HepG2 (cell line): ENCODE measurements at regions not wholly inside any gene's neighbourhood (a gene's known extent, or its start where the extent isn't known, plus 50 kb on each side); places are given as distances from the start of the nearest gene placed in this dataset.

Source experiments
- ATAC-seq: fragments of 200-7000 bp; cut with Tn5 transposase; 3 replicates; pipeline ENCODE4 v1.9.1; 2020; ENCODE audit warnings: mild to moderate bottlenecking, moderate library complexity
- BruUV-seq: library from RNA; stranded (reverse); fragments of 400-500 nt; replicated peaks from 2 replicates; lab custom pipeline; 2021; lab: Mats Ljungman, UMichigan
- CTCF ChIA-PET: fragments of 300-600 bp; formaldehyde crosslinking; extraction: SDS; loops from one replicate; lab custom pipeline; 2021; ENCODE audit warnings: low total read pairs, inconsistent platforms, low intra/inter-chr PET ratio; lab: Yijun Ruan, JAX
- POLR2A ChIA-PET: fragments of 350-600 bp; sonication (Branson Sonifier 250); formaldehyde crosslinking; loops from one replicate; lab custom pipeline; 2020; ENCODE audit warnings: antibody characterized with exemption, inconsistent platforms; lab: Yijun Ruan, JAX
- DNase-seq: peaks from one replicate; pipeline ENCODE4 v3.0.0-alpha.2; 2015; ENCODE audit warnings: low spot score
- FAIRE-seq: peaks from 3 replicates; lab custom pipeline; 2011; peaks lifted over from hg19 to GRCh38; lab: Jason Lieb, UNC
- H2AFZ ChIP-seq: one replicate; pipeline ENCODE4 v1.6.1; 2011; ENCODE audit warnings: low read length, inconsistent platforms
- H3K27ac ChIP-seq: fragments of 300-600 bp; 3 replicates; pipeline ENCODE4 v1.8.0; 2011; ENCODE audit warnings: mixed run types, mild to moderate bottlenecking, mixed read lengths, low read length, inconsistent platforms; ENCODE audit not compliant: insufficient read depth; ENCODE audit errors: extremely low read length
- H3K27me3 ChIP-seq, 2 experiments: fragments of 200-600 bp in 1 of 2; 2 replicates in 1 of 2; 3 replicates in 1 of 2; pipeline versions ENCODE4 v1.6.0 to v1.8.0; 2011; ENCODE audit warnings: low read length in 2 of 2, mild to moderate bottlenecking in 2 of 2, moderate library complexity in 2 of 2, inconsistent platforms in 1 of 2; ENCODE audit not compliant: insufficient read depth in 2 of 2, control insufficient read depth in 1 of 2
- H3K36me3 ChIP-seq, 2 experiments: fragments of 200-600 bp in 1 of 2; replicated peaks in 1 of 2; 2 replicates in 1 of 2; 3 replicates in 1 of 2; pipeline versions ENCODE4 v1.5.1 to v1.8.0; 2011; ENCODE audit warnings: low read length in 2 of 2, inconsistent platforms in 1 of 2; ENCODE audit not compliant: insufficient read depth in 2 of 2, control insufficient read depth in 1 of 2
- H3K4me1 ChIP-seq: 2 replicates; pipeline ENCODE4 v1.5.1; 2012; ENCODE audit warnings: low read length, inconsistent platforms; ENCODE audit not compliant: insufficient read depth
- H3K4me2 ChIP-seq: 2 replicates; pipeline ENCODE4 v1.6.0; 2011; ENCODE audit warnings: low read depth, low read length, inconsistent platforms
- H3K4me3 ChIP-seq, 3 experiments: fragments of 200-600 bp in 1 of 3; sonication (generic), shearing (Covaris generic) in 1 of 3; replicated peaks in 1 of 3; 2 replicates each; pipeline ENCODE4 v1.5.1; 2011 to 2016; ENCODE audit warnings: low read length in 3 of 3, inconsistent platforms in 2 of 3, low read depth in 2 of 3, mild to moderate bottlenecking in 2 of 3, control low read depth in 1 of 3, mixed read lengths in 1 of 3; ENCODE audit not compliant: insufficient read depth in 1 of 3
- H3K79me2 ChIP-seq: one replicate; pipeline ENCODE4 v1.6.1; 2011; ENCODE audit warnings: low read length, inconsistent platforms; ENCODE audit not compliant: insufficient read depth
- H3K9ac ChIP-seq: 2 replicates; pipeline ENCODE4 v1.6.0; 2011; ENCODE audit warnings: mild to moderate bottlenecking, low read depth, low read length, inconsistent platforms; ENCODE audit not compliant: insufficient read depth
- H3K9me3 ChIP-seq: 2 replicates; pipeline ENCODE4 v1.5.1; 2012; ENCODE audit warnings: mild to moderate bottlenecking, low read length
- H4K20me1 ChIP-seq: 2 replicates; pipeline ENCODE4 v1.6.0; 2011; ENCODE audit warnings: inconsistent platforms, mild to moderate bottlenecking, low read length, moderate library complexity; ENCODE audit not compliant: insufficient read depth
- ARID2 ChIP-seq: sonication (generic); formaldehyde crosslinking; IDR thresholded peaks from 2 replicates; pipeline ENCODE4 v1.8.1; 2022; ENCODE audit warnings: mild to moderate bottlenecking, missing genetic modification reagents, borderline replicate concordance
- FOXO1 ChIP-seq: sonication (generic); formaldehyde crosslinking; IDR thresholded peaks from 2 replicates; pipeline ENCODE4 v1.4.0; 2020; ENCODE audit warnings: missing genetic modification reagents
- MXI1 ChIP-seq: IDR thresholded peaks from 3 replicates; pipeline ENCODE4 v1.6.1; 2012; ENCODE audit warnings: low read depth, low read length, inconsistent platforms, borderline replicate concordance
- PAX8 ChIP-seq: sonication (generic); formaldehyde crosslinking; IDR thresholded peaks from 2 replicates; pipeline ENCODE4 v1.8.0; 2022; ENCODE audit warnings: mild to moderate bottlenecking, missing genetic modification reagents, borderline replicate concordance
- RXRB ChIP-seq: IDR thresholded peaks from 2 replicates; pipeline ENCODE4 v1.6.1; 2016; ENCODE audit warnings: borderline replicate concordance, missing genetic modification reagents, missing compliant biosample characterization
- TCF7L2 ChIP-seq: IDR thresholded peaks from 2 replicates; pipeline ENCODE4 v1.6.1; 2011; ENCODE audit warnings: mild to moderate bottlenecking, low read depth, low read length, moderate library complexity
- ZNF121 ChIP-seq: sonication (generic); formaldehyde crosslinking; IDR thresholded peaks from 2 replicates; pipeline ENCODE4 v1.5.0; 2020; ENCODE audit warnings: mild to moderate bottlenecking, missing genetic modification reagents
- ZNF230 ChIP-seq: sonication (generic); formaldehyde crosslinking; IDR thresholded peaks from 2 replicates; pipeline ENCODE4 v1.4.0; 2020; ENCODE audit warnings: mild to moderate bottlenecking, missing genetic modification reagents
- ZNF329 ChIP-seq: sonication (generic); formaldehyde crosslinking; IDR thresholded peaks from 2 replicates; pipeline ENCODE4 v1.9.0; 2021; ENCODE audit warnings: low read depth, mild to moderate bottlenecking, missing genetic modification reagents
- ZNF513 ChIP-seq: sonication (generic); formaldehyde crosslinking; conservative IDR thresholded peaks from 2 replicates; pipeline ENCODE4 v1.5.0; 2020; ENCODE audit warnings: missing genetic modification reagents
- ZNF572 ChIP-seq: sonication (generic); formaldehyde crosslinking; IDR thresholded peaks from 2 replicates; pipeline ENCODE4 v1.5.1; 2020; ENCODE audit warnings: mild to moderate bottlenecking, missing genetic modification reagents
- ZNF660 ChIP-seq: sonication (generic); formaldehyde crosslinking; IDR thresholded peaks from 2 replicates; pipeline ENCODE4 v1.5.1; 2020; ENCODE audit warnings: mild to moderate bottlenecking, low read depth, missing genetic modification reagents, borderline replicate concordance
- ZNF670 ChIP-seq: sonication (generic); formaldehyde crosslinking; IDR thresholded peaks from 2 replicates; pipeline ENCODE4 v1.8.0; 2022; ENCODE audit warnings: mild to moderate bottlenecking, missing genetic modification reagents, borderline replicate concordance
- ZNF713 ChIP-seq: sonication (generic); formaldehyde crosslinking; IDR thresholded peaks from 2 replicates; pipeline ENCODE4 v1.4.0; 2020; ENCODE audit warnings: mild to moderate bottlenecking, missing genetic modification reagents
- WGBS: methylation state at CpG from one replicate; pipeline ENCODE4 v1.1.6; 2017; ENCODE audit warnings: low lambda C conversion rate; 5-methylcytosine and 5-hydroxymethylcytosine counted together
- in situ Hi-C: cut with HindIII; loops from 2 replicates; pipeline ENCODE4 v1.10.0; 2017; ENCODE audit warnings: low pct_unique_long_range_greater_than_20kb; ENCODE audit not compliant: extremely low pct_ligation_motif_present
- intact Hi-C: fragments of 100-400 bp; cut with micrococcal nuclease; formaldehyde crosslinking; loops from one replicate; pipeline ENCODE4 v1.10.0; 2022; ENCODE audit not compliant: unreplicated experiment
- TF ChIP-seq, protein P1 (sequence below): sonication (generic); formaldehyde crosslinking; conservative IDR thresholded peaks from 2 replicates; pipeline ENCODE4 v1.4.0; 2020; ENCODE audit warnings: mild to moderate bottlenecking, missing genetic modification reagents, moderate library complexity

GRCh38 chr22:23007823-23008222 is 62.5 kb upstream of the GNAZ start:
- in situ Hi-C loops: no loop called here
- FAIRE-seq: no peak
- POLR2A ChIA-PET: no interaction called here

DNA sequence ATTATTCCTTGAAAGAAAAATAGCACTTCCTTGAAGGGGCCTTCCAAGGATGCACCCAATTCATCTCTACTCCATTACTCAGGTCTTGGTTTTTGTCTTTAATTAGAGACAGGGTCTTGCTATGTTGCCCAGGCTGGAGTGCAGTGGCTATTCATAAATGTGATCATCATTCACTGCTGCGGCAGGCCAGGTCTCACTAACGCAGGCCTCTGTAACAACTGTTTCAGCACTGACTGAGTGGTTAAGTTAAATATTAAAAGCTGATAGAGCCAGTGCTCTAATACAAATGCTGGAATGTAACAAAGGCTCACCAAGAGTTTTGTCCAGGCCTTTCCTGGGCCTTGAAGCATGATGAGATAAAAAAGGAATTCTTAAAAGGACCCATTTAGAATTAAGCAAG is 61.4 kb upstream of the GNAZ start:
- in situ Hi-C loops (no loop called here), intact Hi-C loops (no loop called here)
- no peak overlapping the region for H3K9ac ChIP-seq
- H3K4me2 ChIP-seq: no peak overlapping the region
- no peak overlapping the region for H3K27ac ChIP-seq
- WGBS: 0% methylated on average over 2 of the region's 2 CpGs
- H4K20me1 ChIP-seq: no peaks in the 10 kb centered on the region
- H3K9me3 ChIP-seq: no peaks in the 10 kb centered on the region
- no peaks in the 10 kb centered on the region for H3K4me1 ChIP-seq
- H3K4me3 ChIP-seq: no peak overlapping the region
- BruUV-seq: no TSS peak
- no peaks in the 10 kb centered on the region for H3K79me2 ChIP-seq
- H3K27me3 ChIP-seq: peaks cover 0 to 10% of the 10 kb centered on the region in 2 experiments; a peak in 2 of 5 replicates
- ChIA-PET POLR2A (no interaction called here), CTCF (no interaction called here)
- DNase-seq (no peak), ATAC-seq (no peak), FAIRE-seq (no peak)
- H2AFZ ChIP-seq: no peak overlapping the region
- peak; percentile 48; the same call in 1 of the 2 replicates for TF ChIP-seq ZNF121
- TF ChIP-seq, protein P1, sequence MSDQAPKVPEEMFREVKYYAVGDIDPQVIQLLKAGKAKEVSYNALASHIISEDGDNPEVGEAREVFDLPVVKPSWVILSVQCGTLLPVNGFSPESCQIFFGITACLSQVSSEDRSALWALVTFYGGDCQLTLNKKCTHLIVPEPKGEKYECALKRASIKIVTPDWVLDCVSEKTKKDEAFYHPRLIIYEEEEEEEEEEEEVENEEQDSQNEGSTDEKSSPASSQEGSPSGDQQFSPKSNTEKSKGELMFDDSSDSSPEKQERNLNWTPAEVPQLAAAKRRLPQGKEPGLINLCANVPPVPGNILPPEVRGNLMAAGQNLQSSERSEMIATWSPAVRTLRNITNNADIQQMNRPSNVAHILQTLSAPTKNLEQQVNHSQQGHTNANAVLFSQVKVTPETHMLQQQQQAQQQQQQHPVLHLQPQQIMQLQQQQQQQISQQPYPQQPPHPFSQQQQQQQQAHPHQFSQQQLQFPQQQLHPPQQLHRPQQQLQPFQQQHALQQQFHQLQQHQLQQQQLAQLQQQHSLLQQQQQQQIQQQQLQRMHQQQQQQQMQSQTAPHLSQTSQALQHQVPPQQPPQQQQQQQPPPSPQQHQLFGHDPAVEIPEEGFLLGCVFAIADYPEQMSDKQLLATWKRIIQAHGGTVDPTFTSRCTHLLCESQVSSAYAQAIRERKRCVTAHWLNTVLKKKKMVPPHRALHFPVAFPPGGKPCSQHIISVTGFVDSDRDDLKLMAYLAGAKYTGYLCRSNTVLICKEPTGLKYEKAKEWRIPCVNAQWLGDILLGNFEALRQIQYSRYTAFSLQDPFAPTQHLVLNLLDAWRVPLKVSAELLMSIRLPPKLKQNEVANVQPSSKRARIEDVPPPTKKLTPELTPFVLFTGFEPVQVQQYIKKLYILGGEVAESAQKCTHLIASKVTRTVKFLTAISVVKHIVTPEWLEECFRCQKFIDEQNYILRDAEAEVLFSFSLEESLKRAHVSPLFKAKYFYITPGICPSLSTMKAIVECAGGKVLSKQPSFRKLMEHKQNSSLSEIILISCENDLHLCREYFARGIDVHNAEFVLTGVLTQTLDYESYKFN (CRISPR knock-in tag): no peak
- TF ChIP-seq, all 625 proteins: peak for 1
- H3K36me3 ChIP-seq: no peaks in the 10 kb centered on the region

More at GRCh38 chr22:23007823-23008222, 62.5 kb upstream of the GNAZ start:
- TF ChIP-seq FOXO1 (no peak), ZNF513 (CRISPR knock-in tag) (no peak), ZNF329 (CRISPR knock-in tag) (no peak), MXI1 (no peak), ZNF572 (CRISPR knock-in tag) (no peak), PAX8 (CRISPR knock-in tag) (no peak), ZNF660 (no peak), ZNF670 (no peak), TCF7L2 (no peak), RXRB (CRISPR knock-in tag) (no peak), ARID2 (CRISPR knock-in tag) (no peak), ZNF713 (CRISPR knock-in tag) (no peak), ZNF230 (no peak)
- no TSS peak for BruUV-seq
- no peaks in the 10 kb centered on the region for H4K20me1 ChIP-seq
- H3K27me3 ChIP-seq: peaks cover 0 to 3% of the 10 kb centered on the region in 2 experiments; a peak in 1 of 5 replicates
- no peak overlapping the region for H3K4me3 ChIP-seq
- ATAC-seq (no peak), DNase-seq (no peak)
- no peak overlapping the region for H2AFZ ChIP-seq
- H3K79me2 ChIP-seq: no peaks in the 10 kb centered on the region
- H3K9ac ChIP-seq: no peak overlapping the region
- no peaks in the 10 kb centered on the region for H3K4me1 ChIP-seq
- no peaks in the 10 kb centered on the region for H3K36me3 ChIP-seq
- intact Hi-C loops: no loop called here
- H3K27ac ChIP-seq: no peak overlapping the region
- 70% methylated on average over 1 of the region's 1 CpG for WGBS
- no peak overlapping the region for H3K4me2 ChIP-seq
- H3K9me3 ChIP-seq: no peaks in the 10 kb centered on the region
- CTCF ChIA-PET: no interaction called here
